Fibroblast of gingiva (primary cell): ENCODE measurements at regions not wholly inside any gene's neighbourhood (a gene's known extent, or its start where the extent isn't known, plus 50 kb on each side); places are given as distances from the start of the nearest gene placed in this dataset.
"Not testable (repeated sequence)": the region's sequence is repeated elsewhere in the genome, so short reads cannot be mapped to it uniquely, and the experiment has no call there.

ENCODE experiments used
- DNase-seq: peaks from one replicate; pipeline ENCODE4 v3.0.0-alpha.2; 2011; ENCODE audit warnings: low read depth

- no peak for DNase-seq
These were observed 133.4 kb upstream of the TACR3 start for GRCh38 chr4:103853146-103853545.

DNA sequence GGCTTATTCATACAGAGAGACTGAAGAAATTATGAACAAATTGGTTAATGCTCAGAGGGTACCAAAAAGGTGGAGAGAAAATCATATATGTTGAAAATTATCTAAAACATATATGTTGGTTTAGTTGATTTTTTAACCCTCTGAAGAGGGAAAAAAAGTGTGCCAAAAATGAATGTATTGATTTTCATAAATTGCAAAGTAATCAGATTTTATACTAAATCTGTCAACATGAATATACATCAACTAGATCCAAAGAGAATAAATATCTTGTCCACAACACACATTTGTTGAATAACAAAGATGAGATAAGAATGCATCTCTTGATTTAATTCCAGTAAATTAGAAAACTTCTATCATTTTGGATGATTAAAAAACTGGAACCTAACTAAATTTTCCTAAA is 125.3 kb upstream of the TACR3 start:
- no peak for DNase-seq

DNA sequence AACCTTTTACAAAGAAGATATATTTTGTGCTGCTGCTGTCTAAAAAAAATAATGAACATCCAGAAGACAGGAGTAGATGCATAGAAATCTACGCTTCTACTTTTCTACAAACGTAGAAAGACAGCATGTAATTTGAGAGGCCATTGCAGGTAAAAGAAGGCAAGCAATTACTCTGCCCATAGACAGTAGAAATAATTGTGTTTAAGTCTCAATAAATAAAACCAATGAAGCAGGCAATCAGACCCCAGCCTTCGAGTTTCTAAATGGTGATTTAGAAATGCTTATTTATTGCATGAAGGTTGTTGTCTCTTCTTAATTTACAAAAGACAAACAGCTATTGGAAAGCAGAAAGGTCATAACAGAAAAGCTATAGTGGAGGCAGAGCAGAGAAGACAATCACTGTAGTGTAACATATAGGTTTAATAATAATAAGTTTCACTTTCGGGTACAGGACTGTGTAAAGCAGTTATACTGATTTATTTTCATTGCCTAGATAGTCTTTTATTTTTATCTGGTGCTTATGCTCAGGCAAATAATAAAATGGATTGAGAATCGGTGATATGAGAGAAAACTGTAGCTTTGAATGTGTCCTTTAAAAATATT is 123.0 kb upstream of the TACR3 start:
- DNase-seq, result no peak

DNA sequence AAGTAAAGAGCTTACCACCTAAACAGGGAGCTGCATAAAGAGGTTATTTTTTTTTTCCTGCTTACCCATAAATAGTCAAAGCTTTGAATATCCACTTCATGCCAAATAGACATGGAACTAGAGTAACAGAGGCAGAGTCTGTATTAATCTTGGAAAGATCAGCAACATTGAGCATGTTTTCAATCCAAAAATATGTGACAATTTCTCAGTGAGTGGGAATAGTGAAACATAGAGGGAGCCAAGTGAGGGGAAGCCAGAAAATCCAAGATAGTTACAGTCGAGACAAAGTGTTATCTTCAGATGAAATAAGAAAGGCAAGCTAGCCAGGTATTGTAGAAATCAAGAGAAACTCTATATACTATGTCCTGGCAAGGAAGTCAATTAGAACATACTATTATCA is 122.3 kb upstream of the TACR3 start:
- no peak for DNase-seq

DNA sequence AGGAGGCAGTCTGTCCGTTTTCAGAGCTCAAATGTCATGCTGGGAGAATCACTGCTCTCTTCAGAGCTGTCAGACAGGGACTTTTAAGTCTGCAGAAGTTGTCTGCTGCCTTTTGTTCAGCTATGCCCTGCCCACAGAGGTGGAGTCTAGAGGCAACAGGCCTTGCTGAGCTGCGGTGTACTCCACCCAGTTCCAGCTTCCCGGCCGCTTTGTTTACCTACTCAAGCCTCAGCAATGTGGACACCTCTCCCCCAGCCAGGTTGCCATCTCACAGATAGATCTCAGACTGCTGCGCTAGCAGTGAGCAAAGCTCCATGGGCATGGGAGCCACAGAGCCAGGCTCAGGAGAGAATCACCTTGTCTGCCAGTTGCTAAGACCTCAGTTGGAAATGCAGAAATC is 90.5 kb upstream of the TACR3 start:
- DNase-seq, result not testable (repeated sequence)

GRCh38 chr4:103802766-103803165 is 83.0 kb upstream of the TACR3 start:
- no peak for DNase-seq

- DNase-seq, result no peak
These were observed 67.3 kb upstream of the TACR3 start for GRCh38 chr4:103787057-103787456.

DNA sequence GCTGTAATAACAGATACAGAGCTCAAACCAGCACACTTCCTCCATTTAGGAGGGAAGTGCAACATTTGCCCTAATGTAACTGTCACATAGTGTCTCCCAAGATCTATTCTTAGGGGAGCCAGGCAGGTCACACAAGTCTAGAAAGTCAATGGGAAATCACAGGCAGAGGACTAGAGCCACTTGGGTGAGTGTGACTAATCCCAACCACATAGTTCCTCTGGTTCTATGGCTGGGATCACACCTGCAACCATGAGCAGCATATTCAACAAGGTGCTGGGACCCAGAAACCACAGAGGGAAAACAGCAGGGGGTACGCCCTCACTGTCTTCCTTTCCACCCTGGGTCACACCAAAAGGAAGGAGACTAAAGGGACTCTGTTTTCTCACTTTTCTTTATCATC is 66.8 kb upstream of the TACR3 start:
- DNase-seq, result no peak

DNA sequence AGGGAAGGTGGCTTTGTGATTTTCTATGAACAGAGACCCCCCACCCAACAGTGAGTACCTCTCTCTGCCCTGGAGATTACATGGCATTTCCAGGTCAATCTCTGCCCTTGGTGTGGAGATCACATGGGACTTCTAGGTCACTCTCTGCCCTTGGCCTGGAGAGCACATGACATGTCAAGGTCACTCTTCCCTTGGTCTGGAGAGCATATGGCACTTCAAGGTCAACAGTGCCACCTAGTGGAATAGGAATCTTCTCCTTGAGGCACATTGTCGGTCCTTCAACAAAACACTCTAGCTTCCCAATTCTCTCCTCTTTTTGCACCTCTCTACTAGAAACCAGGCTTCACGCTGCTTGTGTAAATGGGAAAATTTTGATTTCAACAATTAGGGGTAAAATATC is 66.2 kb upstream of the TACR3 start:
- peak; percentile 12 for DNase-seq

- no peak for DNase-seq
These were observed 58.4 kb upstream of the TACR3 start for GRCh38 chr4:103778221-103778620.

GRCh38 chr4:103774326-103774825 is 54.6 kb upstream of the TACR3 start:
- DNase-seq, result no peak

DNA sequence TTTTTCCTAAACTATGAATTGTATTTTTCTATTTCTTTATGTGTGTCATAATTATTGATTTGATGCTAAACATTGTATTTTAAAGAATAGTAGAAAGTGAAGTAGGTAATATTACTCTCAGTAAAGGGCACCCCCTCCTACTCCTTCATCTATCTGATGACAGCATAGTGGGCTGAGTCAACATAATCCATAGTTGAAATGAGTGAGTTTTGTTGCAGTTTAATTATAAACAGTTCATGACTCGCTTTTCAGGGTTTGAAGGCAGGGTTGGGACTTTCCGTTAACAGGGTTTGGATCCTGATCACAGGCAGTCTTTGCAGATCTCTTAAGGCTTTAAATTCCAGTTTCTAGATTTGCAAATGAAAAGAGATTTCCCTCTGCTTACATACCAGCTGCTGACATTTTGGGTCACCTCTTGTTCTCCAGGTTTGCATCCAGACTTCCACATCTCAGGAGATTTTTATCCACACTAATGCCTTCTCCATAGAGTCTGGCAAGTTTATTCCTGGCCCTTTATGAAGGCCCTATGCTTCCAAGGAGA is 54.0 kb upstream of the TACR3 start:
- no peak for DNase-seq
